NCI-H524 (cell line): ENCODE measurements at regions not wholly inside any gene's neighbourhood (a gene's known extent, or its start where the extent isn't known, plus 50 kb on each side); places are given as distances from the start of the nearest gene placed in this dataset.
A peak's percentile ranks its signal among the peaks of the same experiment; 100 is the strongest.
"Not testable (repeated sequence)": the region's sequence is repeated elsewhere in the genome, so short reads cannot be mapped to it uniquely, and the experiment has no call there.

Experiments used
- DNase-seq, 2 experiments: peaks; one replicate each; lab custom pipeline; 2025; lab: John Stamatoyannopoulos, UW

- DNase-seq, result not testable (repeated sequence)
Observed at GRCh38 chr5:100379254-100379858, 155.8 kb upstream of the FAM174A start.

- DNase-seq, result not testable (repeated sequence)
Observed at GRCh38 chr5:100364757-100365478, 170.3 kb upstream of the FAM174A start.

GRCh38 chr5:100364343-100364742 lies 170.8 kb upstream of the FAM174A start:
- DNase-seq, result not testable (repeated sequence)

GRCh38 chr5:100359998-100360397 lies 175.2 kb upstream of the FAM174A start:
- peak in 1 of 2 experiments; percentile 41 for DNase-seq

- not testable (repeated sequence) for DNase-seq
Observed at GRCh38 chr5:100346269-100346668, 188.9 kb upstream of the FAM174A start.

- DNase-seq, result not testable (repeated sequence)
Observed at GRCh38 chr5:100341485-100341884, 193.7 kb upstream of the FAM174A start.

GRCh38 chr5:100322483-100322882 lies 212.7 kb upstream of the FAM174A start:
- no peak for DNase-seq

GRCh38 chr5:100319885-100320284 lies 215.3 kb upstream of the FAM174A start:
- no peak for DNase-seq

GRCh38 chr5:100313657-100314056 lies 221.5 kb upstream of the FAM174A start:
- no peak for DNase-seq

- DNase-seq, result peak in 1 of 2 experiments; percentile 19
Observed at GRCh38 chr5:100311806-100312205, 223.4 kb upstream of the FAM174A start.

- DNase-seq, result no peak
Observed at GRCh38 chr5:100306000-100306399, 229.2 kb upstream of the FAM174A start.

GRCh38 chr5:100303216-100303615 lies 232.0 kb upstream of the FAM174A start:
- no peak for DNase-seq

GRCh38 chr5:100299261-100299660 lies 235.9 kb upstream of the FAM174A start:
- DNase-seq, result no peak

GRCh38 chr5:100276071-100276470 lies 259.1 kb upstream of the FAM174A start:
- no peak for DNase-seq

GRCh38 chr5:100275631-100276030 lies 259.5 kb upstream of the FAM174A start:
- DNase-seq, result no peak

- DNase-seq, result peak in 1 of 2 experiments; percentile 48
Observed at GRCh38 chr5:100273846-100274580, 261.2 kb upstream of the FAM174A start.

- peak in 1 of 2 experiments; percentile 35 for DNase-seq
Observed at GRCh38 chr5:100270023-100270771, 265.0 kb upstream of the FAM174A start.

GRCh38 chr5:100260968-100261367 lies 274.2 kb upstream of the FAM174A start:
- DNase-seq, result no peak

- no peak for DNase-seq
Observed at GRCh38 chr5:100252944-100253343, 282.2 kb upstream of the FAM174A start.

- DNase-seq, result no peak
Observed at GRCh38 chr5:100252037-100252436, 283.1 kb upstream of the FAM174A start.

- no peak for DNase-seq
Observed at GRCh38 chr5:100249884-100250269, 285.3 kb upstream of the FAM174A start.

- DNase-seq, result no peak
Observed at GRCh38 chr5:100249211-100249883, 285.8 kb upstream of the FAM174A start.
